Activated CD4-positive, alpha-beta T cell treated with anti-CD3 and anti-CD28 coated beads for 48 hours (primary cell): ENCODE measurements at regions not wholly inside any gene's neighbourhood (a gene's known extent, or its start where the extent isn't known, plus 50 kb on each side); places are given as distances from the start of the nearest gene placed in this dataset.

Source experiments
- DNase-seq: peaks from one replicate; pipeline ENCODE4 v3.0.0-alpha.2; 2020

- no peak for DNase-seq
Measured at GRCh38 chr16:85369060-85369459, 244.1 kb upstream of the GSE1 start.

- DNase-seq: peak; percentile 65
Measured at GRCh38 chr16:85369741-85370528, 243.2 kb upstream of the GSE1 start.

GRCh38 chr16:85370543-85370880 lies 242.6 kb upstream of the GSE1 start:
- DNase-seq: no peak

- no peak for DNase-seq
Measured at GRCh38 chr16:85370881-85371651, 242.1 kb upstream of the GSE1 start.

- DNase-seq: no peak
Measured at GRCh38 chr16:85371948-85372347, 241.2 kb upstream of the GSE1 start.

GRCh38 chr16:85372627-85373372 lies 240.3 kb upstream of the GSE1 start:
- DNase-seq: peak; percentile 68

GRCh38 chr16:85373741-85374570 lies 239.2 kb upstream of the GSE1 start:
- DNase-seq: no peak

GRCh38 chr16:85374571-85374872 lies 238.6 kb upstream of the GSE1 start:
- DNase-seq: no peak

GRCh38 chr16:85375282-85375681 lies 237.8 kb upstream of the GSE1 start:
- DNase-seq: no peak

- no peak for DNase-seq
Measured at GRCh38 chr16:85376292-85377095, 236.6 kb upstream of the GSE1 start.

GRCh38 chr16:85377388-85378144 lies 235.6 kb upstream of the GSE1 start:
- no peak for DNase-seq

- no peak for DNase-seq
Measured at GRCh38 chr16:85378145-85379040, 234.7 kb upstream of the GSE1 start.

- DNase-seq: no peak
Measured at GRCh38 chr16:85379041-85380001, 233.8 kb upstream of the GSE1 start.

GRCh38 chr16:85380002-85380395 lies 233.1 kb upstream of the GSE1 start:
- DNase-seq: no peak

GRCh38 chr16:85380905-85381737 lies 232.0 kb upstream of the GSE1 start:
- DNase-seq: no peak

- no peak for DNase-seq
Measured at GRCh38 chr16:85381738-85382592, 231.2 kb upstream of the GSE1 start.

- DNase-seq: no peak
Measured at GRCh38 chr16:85382717-85383118, 230.4 kb upstream of the GSE1 start.
